ENCODE measurements at regions not wholly inside any gene's neighbourhood (a gene's known extent, or its start where the extent isn't known, plus 50 kb on each side); places are given as distances from the start of the nearest gene placed in this dataset.

DNA sequence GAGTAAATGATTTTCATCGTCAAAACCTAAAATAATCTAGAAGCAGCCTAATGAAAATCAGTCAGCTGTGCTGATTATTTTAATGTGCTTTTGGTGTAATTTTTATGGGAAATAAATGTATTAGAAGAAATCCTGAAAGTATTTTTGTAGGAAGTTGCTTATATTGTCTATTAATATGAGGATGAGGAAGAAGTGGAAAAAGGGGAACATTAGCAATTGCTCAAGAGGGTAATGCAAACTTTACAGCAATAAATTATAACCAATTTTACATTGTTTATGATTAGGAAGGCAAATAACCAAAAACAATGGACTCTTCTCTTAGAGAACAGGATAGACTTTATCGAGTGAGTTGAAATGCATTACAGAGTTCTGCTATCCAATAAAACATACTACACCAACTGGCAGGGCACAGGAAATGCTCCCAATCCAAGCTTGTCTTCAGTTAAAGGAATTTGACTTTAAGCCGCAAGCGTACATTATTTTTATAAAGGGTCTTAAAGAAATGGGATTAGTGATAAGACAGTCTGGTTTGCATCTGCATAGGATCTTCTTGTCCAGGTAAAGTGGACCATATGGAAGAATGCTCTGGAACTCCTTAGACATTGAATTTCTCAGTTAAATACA lies 374.8 kb downstream of the PDGFC start:
- Histone ChIP-seq H3K27ac (ENCODE audit: low read depth, low read length) (no peak overlapping the region), H3K4me1 (ENCODE audit: control insufficient read depth, insufficient read depth, low read length, unreplicated experiment) (peaks cover 22% of the 10 kb centered on the region), H3K79me2 (ENCODE audit: control insufficient read depth, insufficient read depth, low read length, unreplicated experiment) (no peaks in the 10 kb centered on the region), H3K27me3 (ENCODE audit: insufficient read depth, low read length) (no peaks in the 10 kb centered on the region), H3K4me3 (ENCODE audit: low read depth, low read length) (no peak overlapping the region), H3K36me3 (ENCODE audit: insufficient read depth, low read length) (no peaks in the 10 kb centered on the region), H2AFZ (ENCODE audit: low read length, unreplicated experiment) (no peak overlapping the region)

DNA sequence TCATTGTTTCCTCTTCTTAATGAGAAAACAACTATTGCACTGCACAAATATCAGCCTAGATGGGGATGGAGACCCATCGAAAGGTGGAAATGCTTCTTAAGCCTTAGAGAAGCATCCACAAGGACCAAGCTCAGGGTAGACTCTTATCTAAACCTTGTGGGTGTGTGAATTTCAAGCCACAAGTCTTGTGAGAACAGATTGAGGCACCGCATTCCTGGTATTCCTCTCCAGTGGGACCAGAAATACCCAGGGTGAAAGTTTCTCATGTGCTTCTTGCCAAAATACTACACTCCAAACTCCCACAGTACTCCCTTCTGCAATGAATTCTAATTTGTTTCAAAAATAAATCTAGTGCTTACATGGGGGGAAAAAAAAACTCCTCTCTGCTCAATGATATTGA lies 375.6 kb downstream of the PDGFC start:
- H3K79me2 ChIP-seq (ENCODE audit: control insufficient read depth, insufficient read depth, low read length, unreplicated experiment) = no peaks in the 10 kb centered on the region
- H3K27me3 ChIP-seq (ENCODE audit: insufficient read depth, low read length) = no peaks in the 10 kb centered on the region
- H2AFZ ChIP-seq (ENCODE audit: low read length, unreplicated experiment) = no peak overlapping the region
- H3K4me3 ChIP-seq (ENCODE audit: low read depth, low read length) = no peak overlapping the region
- no peaks in the 10 kb centered on the region for H3K36me3 ChIP-seq (ENCODE audit: insufficient read depth, low read length)
- H3K27ac ChIP-seq (ENCODE audit: low read depth, low read length) = no peak overlapping the region
- peaks cover 22% of the 10 kb centered on the region for H3K4me1 ChIP-seq (ENCODE audit: control insufficient read depth, insufficient read depth, low read length, unreplicated experiment)

DNA sequence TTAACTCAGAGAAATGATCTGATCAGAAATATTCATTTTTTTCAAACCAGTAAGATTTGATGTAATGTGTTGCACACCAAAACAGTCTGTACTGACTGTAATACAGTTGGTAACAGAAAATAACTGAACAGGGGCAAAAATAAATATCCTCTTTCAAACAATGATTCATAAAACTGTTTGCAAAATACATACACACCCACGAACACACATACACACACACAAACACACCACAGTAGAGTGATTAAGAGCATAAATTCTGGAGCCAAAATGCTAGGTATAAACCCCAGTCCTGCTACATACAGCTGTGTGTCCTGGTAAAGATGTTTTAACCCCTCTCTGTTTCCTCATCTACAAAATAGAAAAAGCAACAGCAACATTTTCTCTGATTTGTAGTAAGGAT lies 376.6 kb downstream of the PDGFC start:
- Histone ChIP-seq H3K4me3 (ENCODE audit: low read depth, low read length) (no peak overlapping the region), H2AFZ (ENCODE audit: low read length, unreplicated experiment) (no peak overlapping the region), H3K36me3 (ENCODE audit: insufficient read depth, low read length) (no peaks in the 10 kb centered on the region), H3K27ac (ENCODE audit: low read depth, low read length) (no peak overlapping the region), H3K27me3 (ENCODE audit: insufficient read depth, low read length) (no peaks in the 10 kb centered on the region), H3K4me1 (ENCODE audit: control insufficient read depth, insufficient read depth, low read length, unreplicated experiment) (peaks cover 22% of the 10 kb centered on the region), H3K79me2 (ENCODE audit: control insufficient read depth, insufficient read depth, low read length, unreplicated experiment) (no peaks in the 10 kb centered on the region)

DNA sequence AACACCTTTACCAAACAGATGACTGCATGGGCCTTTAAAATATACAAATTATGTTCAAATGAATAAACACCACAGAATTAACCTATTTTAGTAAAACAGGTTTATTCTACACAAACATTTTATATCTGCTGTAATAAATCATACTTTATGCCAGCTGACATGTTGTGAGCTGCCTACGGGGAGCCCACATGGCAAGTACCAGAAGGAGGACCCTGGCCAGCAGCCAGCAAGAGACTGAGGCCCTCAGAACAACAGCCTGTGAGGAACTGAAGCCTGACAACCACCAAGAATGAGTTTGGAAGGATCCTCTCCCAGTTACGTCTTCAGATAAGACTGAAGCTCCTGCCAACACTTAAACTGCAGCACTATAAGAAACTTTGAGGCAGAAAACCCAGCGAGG lies 377.0 kb downstream of the PDGFC start:
- H3K36me3 ChIP-seq (ENCODE audit: insufficient read depth, low read length) = no peaks in the 10 kb centered on the region
- H3K27ac ChIP-seq (ENCODE audit: low read depth, low read length) = no peak overlapping the region
- H3K4me3 ChIP-seq (ENCODE audit: low read depth, low read length) = no peak overlapping the region
- no peaks in the 10 kb centered on the region for H3K27me3 ChIP-seq (ENCODE audit: insufficient read depth, low read length)
- peaks cover 22% of the 10 kb centered on the region for H3K4me1 ChIP-seq (ENCODE audit: control insufficient read depth, insufficient read depth, low read length, unreplicated experiment)
- H2AFZ ChIP-seq (ENCODE audit: low read length, unreplicated experiment) = no peak overlapping the region
- no peaks in the 10 kb centered on the region for H3K79me2 ChIP-seq (ENCODE audit: control insufficient read depth, insufficient read depth, low read length, unreplicated experiment)

DNA sequence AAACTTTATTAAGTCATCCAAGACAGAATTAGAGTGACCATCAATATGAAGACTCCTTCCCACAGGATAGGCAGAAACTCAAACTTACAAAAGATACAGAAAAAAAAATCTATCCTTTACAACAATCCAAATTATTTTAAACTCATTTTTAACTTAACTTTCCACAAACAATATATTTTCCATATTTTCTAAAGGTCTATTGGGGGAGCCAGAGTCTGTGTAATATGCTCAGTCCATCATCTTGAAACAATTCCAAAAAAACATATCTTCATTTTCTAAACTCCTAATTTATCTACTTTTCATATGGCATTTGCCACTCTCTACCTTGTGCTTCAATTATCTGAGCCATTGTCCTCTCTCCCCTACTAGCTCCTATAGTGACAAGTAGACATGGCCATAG lies 378.1 kb downstream of the PDGFC start:
- no peaks in the 10 kb centered on the region for H3K36me3 ChIP-seq (ENCODE audit: insufficient read depth, low read length)
- no peaks in the 10 kb centered on the region for H3K79me2 ChIP-seq (ENCODE audit: control insufficient read depth, insufficient read depth, low read length, unreplicated experiment)
- no peak overlapping the region for H3K27ac ChIP-seq (ENCODE audit: low read depth, low read length)
- H2AFZ ChIP-seq (ENCODE audit: low read length, unreplicated experiment) = no peak overlapping the region
- H3K4me1 ChIP-seq (ENCODE audit: control insufficient read depth, insufficient read depth, low read length, unreplicated experiment) = peaks cover 17% of the 10 kb centered on the region
- H3K27me3 ChIP-seq (ENCODE audit: insufficient read depth, low read length) = no peaks in the 10 kb centered on the region
- no peak overlapping the region for H3K4me3 ChIP-seq (ENCODE audit: low read depth, low read length)

DNA sequence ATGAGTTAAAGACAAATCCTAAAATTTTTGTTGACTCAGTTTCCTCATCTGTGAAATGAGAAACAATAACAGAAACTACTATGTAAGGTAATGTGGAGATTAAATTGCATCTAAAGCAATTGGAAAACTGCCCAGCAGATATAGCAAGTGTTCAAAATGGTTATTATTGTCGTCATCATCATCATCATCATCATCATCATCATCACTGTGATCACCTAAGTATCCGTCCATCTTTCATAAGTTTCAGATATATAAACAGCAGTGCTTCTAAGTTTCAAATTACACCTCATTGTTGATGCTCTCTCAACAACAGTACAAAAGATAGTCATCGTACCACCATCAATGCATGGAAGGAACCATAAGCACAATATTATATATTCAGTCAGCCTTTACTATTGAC lies 379.9 kb downstream of the PDGFC start:
- Histone ChIP-seq H3K27me3 (ENCODE audit: insufficient read depth, low read length) (no peaks in the 10 kb centered on the region), H3K36me3 (ENCODE audit: insufficient read depth, low read length) (no peaks in the 10 kb centered on the region), H3K4me1 (ENCODE audit: control insufficient read depth, insufficient read depth, low read length, unreplicated experiment) (peaks cover 6% of the 10 kb centered on the region), H3K27ac (ENCODE audit: low read depth, low read length) (no peak overlapping the region), H2AFZ (ENCODE audit: low read length, unreplicated experiment) (no peak overlapping the region), H3K79me2 (ENCODE audit: control insufficient read depth, insufficient read depth, low read length, unreplicated experiment) (no peaks in the 10 kb centered on the region), H3K4me3 (ENCODE audit: low read depth, low read length) (no peak overlapping the region)

DNA sequence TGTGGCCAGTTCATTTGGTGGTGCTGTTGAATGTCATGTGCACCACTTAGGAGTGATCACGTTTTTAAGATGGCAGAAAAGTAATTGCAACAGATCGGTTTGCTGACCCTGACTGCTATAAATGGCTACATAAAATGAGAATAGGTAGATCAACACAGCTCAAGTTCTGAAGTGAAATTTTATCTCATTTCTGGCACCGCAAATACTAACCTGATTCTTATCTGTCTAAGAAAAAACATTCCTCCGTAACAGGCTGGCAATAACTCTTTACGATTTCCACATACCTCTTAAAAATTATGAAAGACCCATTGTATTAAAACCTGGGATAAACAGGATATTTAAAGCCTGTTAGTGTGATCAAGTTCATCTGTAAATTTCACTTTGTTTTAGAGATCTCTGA lies 387.5 kb downstream of the PDGFC start:
- no peaks in the 10 kb centered on the region for H3K27me3 ChIP-seq (ENCODE audit: insufficient read depth, low read length)
- no peaks in the 10 kb centered on the region for H3K79me2 ChIP-seq (ENCODE audit: control insufficient read depth, insufficient read depth, low read length, unreplicated experiment)
- no peak overlapping the region for H3K27ac ChIP-seq (ENCODE audit: low read depth, low read length)
- no peaks in the 10 kb centered on the region for H3K36me3 ChIP-seq (ENCODE audit: insufficient read depth, low read length)
- no peaks in the 10 kb centered on the region for H3K4me1 ChIP-seq (ENCODE audit: control insufficient read depth, insufficient read depth, low read length, unreplicated experiment)
- H2AFZ ChIP-seq (ENCODE audit: low read length, unreplicated experiment) = no peak overlapping the region
- no peak overlapping the region for H3K4me3 ChIP-seq (ENCODE audit: low read depth, low read length)

DNA sequence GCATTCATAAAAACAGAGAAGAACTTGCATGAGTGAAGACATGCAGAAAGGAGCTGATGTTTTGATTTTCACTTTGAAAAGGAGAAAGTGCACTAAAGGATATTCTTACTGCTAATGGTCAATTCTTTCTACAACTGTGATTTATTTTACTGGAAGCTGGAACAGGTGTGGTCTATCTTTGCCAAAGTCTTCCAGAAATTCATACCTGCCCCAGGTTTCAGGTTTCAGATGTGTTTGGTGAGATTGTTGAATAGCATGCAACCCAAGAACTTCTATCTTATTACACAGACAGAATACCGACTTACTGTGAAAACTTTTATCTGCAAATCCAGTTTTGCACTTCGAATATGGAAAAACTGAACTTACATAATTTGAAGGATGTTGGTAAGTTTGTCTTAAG lies 388.3 kb downstream of the PDGFC start:
- H2AFZ ChIP-seq (ENCODE audit: low read length, unreplicated experiment) = no peak overlapping the region
- no peaks in the 10 kb centered on the region for H3K36me3 ChIP-seq (ENCODE audit: insufficient read depth, low read length)
- H3K4me3 ChIP-seq (ENCODE audit: low read depth, low read length) = no peak overlapping the region
- no peaks in the 10 kb centered on the region for H3K27me3 ChIP-seq (ENCODE audit: insufficient read depth, low read length)
- H3K79me2 ChIP-seq (ENCODE audit: control insufficient read depth, insufficient read depth, low read length, unreplicated experiment) = no peaks in the 10 kb centered on the region
- H3K27ac ChIP-seq (ENCODE audit: low read depth, low read length) = no peak overlapping the region
- H3K4me1 ChIP-seq (ENCODE audit: control insufficient read depth, insufficient read depth, low read length, unreplicated experiment) = peaks cover 7% of the 10 kb centered on the region

DNA sequence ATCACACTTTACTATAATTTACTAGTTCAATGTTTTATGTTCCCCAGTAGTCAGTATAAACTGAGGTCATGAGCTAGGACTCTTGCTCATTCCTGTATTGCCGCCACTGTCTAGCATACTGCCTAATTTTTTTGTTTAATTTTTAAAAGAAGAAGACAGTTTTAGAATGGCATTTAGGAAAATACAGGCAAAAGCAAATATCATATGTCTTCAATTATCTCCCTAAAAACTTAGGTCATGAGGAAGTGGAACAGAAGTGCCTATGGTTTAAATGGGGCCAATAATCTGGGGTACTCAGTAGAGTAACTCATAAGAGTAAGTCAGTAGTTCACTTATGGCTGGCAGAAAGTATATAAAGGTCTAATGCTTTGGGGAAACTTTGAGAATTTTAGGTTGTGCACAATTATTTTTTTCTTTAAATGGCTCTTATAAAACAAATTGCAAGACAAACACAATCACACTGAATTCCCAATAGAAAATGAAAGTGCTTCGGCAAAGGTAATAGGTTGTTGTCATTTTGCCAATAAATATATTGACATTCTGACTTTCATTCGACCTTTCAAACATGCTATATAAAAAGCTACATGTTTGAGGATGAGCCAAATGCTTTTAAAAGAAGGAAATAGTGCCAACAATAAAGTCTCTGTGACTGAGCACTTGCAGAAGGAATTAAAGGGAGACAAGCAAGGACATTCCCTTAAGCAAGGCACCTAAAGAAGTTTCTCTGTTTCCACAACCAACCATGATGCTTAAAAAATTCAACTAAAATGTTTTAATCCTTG lies 390.1 kb downstream of the PDGFC start:
- peak overlapping the region; percentile 47 for H2AFZ ChIP-seq (ENCODE audit: low read length, unreplicated experiment)
- no peaks in the 10 kb centered on the region for H3K79me2 ChIP-seq (ENCODE audit: control insufficient read depth, insufficient read depth, low read length, unreplicated experiment)
- no peaks in the 10 kb centered on the region for H3K27me3 ChIP-seq (ENCODE audit: insufficient read depth, low read length)
- H3K27ac ChIP-seq (ENCODE audit: low read depth, low read length) = no peak overlapping the region
- peak overlapping the region; percentile 65 for H3K4me3 ChIP-seq (ENCODE audit: low read depth, low read length)
- no peaks in the 10 kb centered on the region for H3K36me3 ChIP-seq (ENCODE audit: insufficient read depth, low read length)
- H3K4me1 ChIP-seq (ENCODE audit: control insufficient read depth, insufficient read depth, low read length, unreplicated experiment) = peaks cover 11% of the 10 kb centered on the region

DNA sequence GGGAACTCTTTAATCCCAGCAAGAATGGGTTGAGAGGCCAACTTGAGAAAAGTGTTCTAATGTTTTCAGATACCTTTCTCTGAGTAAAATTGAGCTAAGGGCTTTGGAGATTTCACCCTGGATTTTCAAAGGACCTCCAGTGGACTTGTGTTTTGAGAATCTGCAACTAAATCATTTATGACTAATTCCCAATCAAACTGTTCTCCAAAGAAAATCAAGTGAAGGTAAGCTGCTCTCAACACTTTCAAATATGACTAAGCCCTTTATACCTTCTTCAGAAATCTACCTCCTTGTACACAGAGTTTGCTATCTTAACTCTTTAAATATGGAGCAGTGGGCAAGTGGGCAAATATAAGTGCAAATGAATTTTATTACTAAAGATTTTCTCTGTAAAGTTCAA lies 392.9 kb downstream of the PDGFC start:
- H3K27me3 ChIP-seq (ENCODE audit: insufficient read depth, low read length) = no peaks in the 10 kb centered on the region
- peak overlapping the region; percentile 16 for H2AFZ ChIP-seq (ENCODE audit: low read length, unreplicated experiment)
- H3K4me1 ChIP-seq (ENCODE audit: control insufficient read depth, insufficient read depth, low read length, unreplicated experiment) = peaks cover 17% of the 10 kb centered on the region
- no peak overlapping the region for H3K4me3 ChIP-seq (ENCODE audit: low read depth, low read length)
- no peaks in the 10 kb centered on the region for H3K79me2 ChIP-seq (ENCODE audit: control insufficient read depth, insufficient read depth, low read length, unreplicated experiment)
- H3K27ac ChIP-seq (ENCODE audit: low read depth, low read length) = no peak overlapping the region; the same call in 1 of the 2 replicates
- no peaks in the 10 kb centered on the region for H3K36me3 ChIP-seq (ENCODE audit: insufficient read depth, low read length)

DNA sequence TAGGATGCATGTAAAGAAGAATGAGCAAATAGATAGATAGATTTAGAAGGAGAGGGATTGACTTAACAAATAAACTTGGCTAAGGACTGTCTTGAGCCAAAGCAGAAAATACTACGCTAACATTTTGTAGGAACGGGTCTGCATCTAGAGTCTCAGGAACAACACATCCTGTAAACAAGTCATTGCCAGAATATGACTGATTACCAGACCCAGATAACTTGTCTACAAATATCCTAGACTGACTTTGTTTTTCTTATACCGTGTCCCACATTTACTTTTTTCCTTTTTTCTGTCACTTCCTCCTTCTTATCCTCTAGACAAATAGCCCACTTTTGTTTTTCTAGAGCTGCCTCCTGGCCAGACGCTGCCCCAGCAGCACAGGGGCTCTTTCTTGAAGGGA lies 393.6 kb downstream of the PDGFC start:
- Histone ChIP-seq H3K27me3 (ENCODE audit: insufficient read depth, low read length) (no peaks in the 10 kb centered on the region), H2AFZ (ENCODE audit: low read length, unreplicated experiment) (no peak overlapping the region), H3K4me1 (ENCODE audit: control insufficient read depth, insufficient read depth, low read length, unreplicated experiment) (peaks cover 17% of the 10 kb centered on the region), H3K4me3 (ENCODE audit: low read depth, low read length) (no peak overlapping the region), H3K36me3 (ENCODE audit: insufficient read depth, low read length) (no peaks in the 10 kb centered on the region), H3K27ac (ENCODE audit: low read depth, low read length) (no peak overlapping the region), H3K79me2 (ENCODE audit: control insufficient read depth, insufficient read depth, low read length, unreplicated experiment) (no peaks in the 10 kb centered on the region)
